Cardiac fibroblast (primary cell): ENCODE measurements at regions not wholly inside any gene's neighbourhood (a gene's known extent, or its start where the extent isn't known, plus 50 kb on each side); places are given as distances from the start of the nearest gene placed in this dataset.

Source experiments
- DNase-seq, 2 donors: peaks; one replicate each; pipeline versions ENCODE4 v3.0.0 to v3.0.0-alpha.2; 2010; ENCODE audit warnings: low read depth in 2 of 2
- H3K4me3 ChIP-seq, 2 donors: replicated peaks in 1 of 2; 1 replicate in 1 of 2; 2 replicates in 1 of 2; pipeline ENCODE4 v1.5.1; 2011; ENCODE audit warnings: low read depth in 2 of 2, low read length in 2 of 2, mild to moderate bottlenecking in 2 of 2, moderate library complexity in 1 of 2
- CTCF ChIP-seq: IDR thresholded peaks from one replicate; pipeline ENCODE4 v1.5.1; 2011; ENCODE audit warnings: low read depth, mild to moderate bottlenecking, low read length, inconsistent platforms

- no peak for DNase-seq
- H3K4me3 ChIP-seq, result no peak overlapping the region
- TF ChIP-seq CTCF, result no peak
Observed at GRCh38 chr7:98679741-98680140, 62.7 kb downstream of the NPTX2 start.

GRCh38 chr7:98681511-98681910 is 64.4 kb downstream of the NPTX2 start:
- DNase-seq, result no peak
- no peak for TF ChIP-seq CTCF
- H3K4me3 ChIP-seq, result no peak overlapping the region

GRCh38 chr7:98681951-98682350 is 64.9 kb downstream of the NPTX2 start:
- DNase-seq, result no peak
- H3K4me3 ChIP-seq, result no peak overlapping the region
- no peak for TF ChIP-seq CTCF

GRCh38 chr7:98683514-98683913 is 66.4 kb downstream of the NPTX2 start:
- no peak overlapping the region for H3K4me3 ChIP-seq
- no peak for DNase-seq
- TF ChIP-seq CTCF, result no peak

- TF ChIP-seq CTCF, result no peak
- no peak overlapping the region for H3K4me3 ChIP-seq
- no peak for DNase-seq
Observed at GRCh38 chr7:98685541-98685940, 68.5 kb downstream of the NPTX2 start.

GRCh38 chr7:98686466-98687080 is 69.5 kb downstream of the NPTX2 start:
- no peak for DNase-seq
- no peak for TF ChIP-seq CTCF
- H3K4me3 ChIP-seq, result no peak overlapping the region
